ENCODE measurements at regions not wholly inside any gene's neighbourhood (a gene's known extent, or its start where the extent isn't known, plus 50 kb on each side); places are given as distances from the start of the nearest gene placed in this dataset.

GRCh38 chr1:227391211-227391610 is 72.9 kb upstream of the CDC42BPA start:
- no peak overlapping the region for H3K9ac ChIP-seq
- ChIA-PET CTCF (no interaction called here), POLR2A (no interaction called here)
- no peaks in the 10 kb centered on the region for H3K27me3 ChIP-seq (ENCODE audit: insufficient read depth)
- H2AFZ ChIP-seq (ENCODE audit: low read depth), result no peak overlapping the region
- no peaks in the 10 kb centered on the region for H3F3A ChIP-seq (replicated peaks; ENCODE audit: insufficient read depth)
- no peak overlapping the region for H3K4me2 ChIP-seq
- TF ChIP-seq USF2 (IDR thresholded peaks at IDR 0.05; ENCODE audit: borderline replicate concordance, low read depth, low read length), result no peak
- TF ChIP-seq SIN3A (IDR thresholded peaks at IDR 0.05; ENCODE audit: borderline replicate concordance, low read depth, low read length), result no peak
- no peak for TF ChIP-seq TCF12 (IDR thresholded peaks at IDR 0.05)
- no peak for TF ChIP-seq NRF1 (IDR thresholded peaks at IDR 0.05; ENCODE audit: low read depth, low read length)
- TF ChIP-seq RCOR1 (IDR thresholded peaks at IDR 0.05; ENCODE audit: low read length), result no peak
- no peak for TF ChIP-seq EP300 (IDR thresholded peaks at IDR 0.05; ENCODE audit: borderline replicate concordance in 1 of 2, low read depth in 1 of 2, low read length in 1 of 2)
- TF ChIP-seq JUND (IDR thresholded peaks at IDR 0.05), result no peak
- no peak for TF ChIP-seq RAD21 (IDR thresholded peaks at IDR 0.05; ENCODE audit: low read length)
- no peak for TF ChIP-seq IRF3 (IDR thresholded peaks at IDR 0.05; ENCODE audit: low read depth, low read length)
- TF ChIP-seq GABPA (IDR thresholded peaks at IDR 0.05; ENCODE audit: low read depth), result no peak
- TF ChIP-seq, protein P1, sequence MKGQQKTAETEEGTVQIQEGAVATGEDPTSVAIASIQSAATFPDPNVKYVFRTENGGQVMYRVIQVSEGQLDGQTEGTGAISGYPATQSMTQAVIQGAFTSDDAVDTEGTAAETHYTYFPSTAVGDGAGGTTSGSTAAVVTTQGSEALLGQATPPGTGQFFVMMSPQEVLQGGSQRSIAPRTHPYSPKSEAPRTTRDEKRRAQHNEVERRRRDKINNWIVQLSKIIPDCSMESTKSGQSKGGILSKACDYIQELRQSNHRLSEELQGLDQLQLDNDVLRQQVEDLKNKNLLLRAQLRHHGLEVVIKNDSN (IDR thresholded peaks at IDR 0.05; ENCODE audit: borderline replicate concordance, low read depth), result no peak
- TF ChIP-seq NFIC (IDR thresholded peaks at IDR 0.05; ENCODE audit: borderline replicate concordance), result no peak
- no peak for TF ChIP-seq SMC3 (IDR thresholded peaks at IDR 0.05; ENCODE audit: low read depth, low read length)
- TF ChIP-seq FOXM1 (IDR thresholded peaks at IDR 0.05; ENCODE audit: low read depth), result no peak
- TF ChIP-seq EZH2phosphoT487 (IDR thresholded peaks at IDR 0.05; ENCODE audit: borderline replicate concordance, low read depth), result no peak
- TF ChIP-seq MAX (IDR thresholded peaks at IDR 0.05; ENCODE audit: low read depth), result no peak
- no peak for TF ChIP-seq GATA2 (CRISPR knock-in tag; IDR thresholded peaks at IDR 0.05)
- TF ChIP-seq RFX5 (IDR thresholded peaks at IDR 0.05; ENCODE audit: low read length), result no peak
- TF ChIP-seq CHD2 (IDR thresholded peaks at IDR 0.05; ENCODE audit: low read length, partially characterized antibody), result no peak
- 69% methylated on average over 4 of the region's 4 CpGs for WGBS (ENCODE audit: low lambda C conversion rate)
- H3K27ac ChIP-seq (ENCODE audit: low read depth in 2 of 2, low read length in 1 of 2), result no peak overlapping the region
- no peaks in the 10 kb centered on the region for H3K9me2 ChIP-seq
- no peaks in the 10 kb centered on the region for H3K79me2 ChIP-seq (ENCODE audit: insufficient read depth)
- no peak overlapping the region for H3K4me3 ChIP-seq (ENCODE audit: low read depth in 2 of 2, low read length in 1 of 2)
- H3K36me3 ChIP-seq (replicated peaks in 1 of 2; ENCODE audit: control insufficient read depth in 1 of 2, insufficient read depth in 2 of 2, low read length in 1 of 2), result no peaks in the 10 kb centered on the region
- no peak for DNase-seq
- H4K20me1 ChIP-seq (ENCODE audit: insufficient read depth), result no peaks in the 10 kb centered on the region
- H3K9me3 ChIP-seq, result no peaks in the 10 kb centered on the region
- H3K4me1 ChIP-seq (ENCODE audit: control insufficient read depth in 1 of 2, insufficient read depth in 2 of 2, low read depth in 1 of 2, low read length in 1 of 2), result no peaks in the 10 kb centered on the region
